HG03354 (cell line): ENCODE measurements at regions not wholly inside any gene's neighbourhood (a gene's known extent, or its start where the extent isn't known, plus 50 kb on each side); places are given as distances from the start of the nearest gene placed in this dataset.

Source experiments
- ATAC-seq: cut with Tn5 transposase; IDR thresholded peaks from one replicate; pipeline ENCODE4 v1.9.1; 2021; ENCODE audit warnings: mild to moderate bottlenecking; ENCODE audit not compliant: unreplicated experiment, poor library complexity, severe bottlenecking

DNA sequence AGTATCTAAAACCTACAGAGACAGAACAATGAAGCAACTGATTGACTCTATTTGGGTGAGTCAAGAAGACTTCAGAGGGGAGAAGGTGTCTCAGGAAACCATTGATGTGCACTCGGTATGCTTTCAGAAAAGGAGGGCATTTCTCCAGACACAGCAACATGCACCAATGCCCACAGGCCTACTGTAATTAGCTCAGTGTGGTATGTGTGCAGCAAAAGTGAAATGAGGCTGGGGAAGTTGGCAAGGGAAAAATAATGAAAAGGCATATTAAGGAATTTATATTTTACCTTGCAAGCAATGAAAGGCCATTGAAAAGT lies 158.4 kb upstream of the GRIP1 start:
- ATAC-seq, result no peak

DNA sequence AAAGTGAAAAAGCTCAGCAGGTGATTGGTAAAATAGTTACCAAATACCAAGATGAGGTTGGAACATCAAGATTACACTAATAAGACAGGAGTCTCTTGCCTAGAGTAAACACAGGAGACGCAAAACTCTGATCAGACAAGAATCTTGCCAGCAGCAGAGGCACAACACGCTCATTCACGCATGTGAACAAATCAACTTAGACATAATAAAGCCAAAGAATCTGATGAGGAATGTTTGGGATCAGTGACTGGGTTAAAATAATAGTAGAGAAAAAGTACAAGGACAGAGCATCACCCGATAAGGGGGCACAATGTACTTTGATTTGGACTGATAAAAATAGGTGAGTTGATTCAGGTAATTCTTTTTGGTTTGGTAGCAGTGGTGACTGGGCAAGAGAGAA lies 159.5 kb upstream of the GRIP1 start:
- no peak for ATAC-seq

DNA sequence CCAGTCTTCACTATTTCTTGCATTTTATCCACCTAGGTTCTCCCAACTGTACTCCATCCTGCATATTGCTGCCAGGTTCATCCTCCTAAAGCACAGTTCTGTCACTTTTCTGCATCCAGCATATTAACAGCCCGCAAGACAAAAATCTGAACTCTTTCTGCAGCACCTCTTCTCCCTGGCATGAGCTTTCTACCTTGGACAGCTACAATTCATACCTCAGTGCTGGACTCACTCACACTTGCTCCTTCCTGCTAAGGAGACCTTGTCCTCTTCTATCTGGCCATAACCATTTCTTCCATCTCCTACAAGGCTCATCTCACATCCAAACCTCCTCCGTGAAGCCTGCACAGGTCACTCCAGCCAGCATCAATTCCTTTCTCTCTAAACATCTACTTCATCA lies 170.1 kb upstream of the GRIP1 start:
- no peak for ATAC-seq

DNA sequence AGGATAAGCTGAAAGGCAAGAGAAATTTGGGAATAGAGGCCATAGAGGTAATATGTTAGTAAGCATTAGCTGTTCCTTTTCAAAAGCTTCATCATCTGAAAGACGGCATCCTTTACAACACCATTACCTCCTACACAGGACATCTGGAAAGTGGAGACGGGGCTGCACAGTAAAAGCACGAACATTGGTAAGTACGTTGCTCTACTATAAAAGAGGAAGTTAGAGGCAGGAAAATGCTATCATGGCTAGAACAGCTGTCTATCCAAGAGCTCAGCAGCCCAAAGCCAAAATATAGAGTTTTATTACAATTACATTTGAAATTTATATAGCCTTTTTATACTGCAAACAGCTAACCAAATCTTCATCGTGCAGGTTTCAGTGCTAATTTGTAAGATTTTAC lies 172.3 kb upstream of the GRIP1 start:
- no peak for ATAC-seq

DNA sequence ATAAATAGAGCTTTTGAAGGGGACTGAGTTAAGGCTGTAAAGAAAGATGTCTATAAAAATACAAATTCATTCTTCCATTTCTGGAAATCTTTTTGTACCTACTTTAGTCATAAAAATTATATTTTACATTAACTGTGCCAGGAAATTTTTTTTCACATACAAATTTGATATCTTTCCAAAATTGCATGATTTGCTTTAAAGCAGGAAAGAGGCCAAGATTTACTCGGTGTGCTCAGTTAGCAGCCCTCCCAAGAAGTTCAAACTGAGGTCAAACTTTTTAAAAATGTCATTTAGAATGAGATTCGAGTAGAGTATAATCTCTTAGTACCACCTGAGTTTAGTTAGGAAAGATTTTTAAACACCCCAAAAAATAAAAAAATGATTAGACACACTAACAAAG lies 173.2 kb upstream of the GRIP1 start:
- no peak for ATAC-seq

DNA sequence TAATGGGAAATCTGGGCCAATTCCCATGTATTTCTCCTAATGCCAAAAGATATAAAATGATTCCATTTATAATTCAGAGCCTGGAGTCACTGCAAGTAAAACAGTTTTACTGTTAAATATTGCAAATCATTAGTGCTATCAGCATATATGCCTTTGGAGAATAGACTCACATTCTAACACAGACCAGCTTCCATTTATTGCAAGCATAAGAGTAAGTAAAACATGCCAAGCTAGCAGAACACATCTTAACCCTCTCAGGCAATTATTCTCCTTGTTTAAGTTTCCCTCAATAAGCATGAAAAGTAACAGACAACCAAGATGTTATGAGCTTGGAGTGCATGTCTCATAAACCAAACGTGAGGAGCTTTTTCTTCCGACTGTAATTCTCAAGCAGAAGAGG lies 173.9 kb upstream of the GRIP1 start:
- ATAC-seq, result no peak

DNA sequence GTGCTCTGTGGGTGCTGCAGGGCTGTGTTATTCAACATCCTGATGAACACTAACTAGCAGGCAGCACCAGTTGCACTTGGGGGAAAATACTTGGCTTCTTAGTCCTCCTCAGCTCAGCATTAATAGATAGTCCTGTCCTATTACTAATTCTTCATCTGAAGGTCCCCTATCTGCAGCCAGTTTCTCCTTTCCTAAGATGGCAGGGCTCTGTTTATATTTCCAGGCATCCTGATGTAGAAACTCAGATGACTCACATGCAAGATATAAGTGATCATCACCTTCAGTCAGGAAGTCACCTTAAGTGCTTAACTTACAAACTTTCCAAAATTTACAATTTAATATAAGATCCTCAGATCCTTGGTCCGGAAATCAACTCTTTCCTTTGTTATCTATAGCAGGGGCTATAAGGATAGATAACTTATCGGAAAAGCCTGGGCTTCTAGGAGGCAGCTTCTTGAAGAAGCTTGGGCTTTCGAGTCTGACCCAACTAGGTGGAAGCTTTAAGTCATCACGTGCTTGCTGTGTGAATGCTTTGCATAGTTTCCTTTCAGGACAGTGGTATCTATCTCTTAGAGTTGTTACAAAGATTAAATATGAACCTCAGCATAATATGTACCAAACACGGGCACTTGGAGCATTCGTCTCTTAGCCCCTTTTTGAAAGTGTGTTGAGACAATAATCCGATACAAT lies 181.0 kb upstream of the GRIP1 start:
- ATAC-seq, result no peak

DNA sequence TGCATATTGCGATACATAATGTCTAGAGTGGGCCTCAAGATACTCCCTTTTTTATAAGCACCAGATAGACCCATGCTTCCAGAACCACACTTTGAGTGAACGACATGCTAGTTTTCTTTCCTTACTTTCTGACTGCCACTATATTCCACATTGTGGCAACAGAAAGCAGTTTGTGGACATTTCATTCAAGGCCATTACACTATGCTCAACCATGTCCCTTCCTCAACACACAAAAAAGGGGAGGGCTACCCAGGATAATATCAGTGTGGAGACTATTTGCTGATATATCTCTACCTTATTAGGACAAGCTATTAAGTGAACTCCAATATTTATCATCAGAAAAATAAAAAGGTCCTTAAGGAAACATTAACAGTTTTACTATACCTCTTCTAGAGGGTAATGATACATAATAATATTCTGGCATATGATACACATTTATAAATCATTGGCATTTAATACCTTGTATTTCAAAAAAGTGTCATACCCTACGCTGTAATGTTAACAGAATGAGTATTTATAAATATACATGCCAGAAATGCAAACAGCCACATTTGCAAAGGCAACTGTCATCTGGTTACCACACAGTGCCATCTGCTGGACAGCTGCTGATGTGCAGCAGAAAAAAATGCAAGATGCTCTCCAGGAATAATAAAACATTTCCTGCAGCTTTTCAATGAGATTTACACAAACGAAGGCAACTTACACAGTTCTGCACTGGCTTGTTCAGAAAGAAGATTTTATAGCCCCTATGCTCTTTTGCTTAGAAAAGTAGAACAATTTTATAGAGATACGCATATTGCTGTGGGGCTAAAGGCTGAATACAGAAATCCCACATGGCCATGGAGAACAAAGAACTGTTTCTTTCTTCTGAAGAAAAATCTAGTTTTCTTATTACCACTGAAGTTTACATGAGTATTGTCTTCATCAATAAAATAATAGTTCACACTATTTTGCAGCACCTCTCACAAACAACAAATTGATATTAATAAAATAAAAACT lies 182.2 kb upstream of the GRIP1 start:
- ATAC-seq, result peak; percentile 76

- ATAC-seq, result no peak
These were observed 183.6 kb upstream of the GRIP1 start for GRCh38 chr12:66862356-66862985.

GRCh38 chr12:66863276-66863675 lies 184.4 kb upstream of the GRIP1 start:
- no peak for ATAC-seq

DNA sequence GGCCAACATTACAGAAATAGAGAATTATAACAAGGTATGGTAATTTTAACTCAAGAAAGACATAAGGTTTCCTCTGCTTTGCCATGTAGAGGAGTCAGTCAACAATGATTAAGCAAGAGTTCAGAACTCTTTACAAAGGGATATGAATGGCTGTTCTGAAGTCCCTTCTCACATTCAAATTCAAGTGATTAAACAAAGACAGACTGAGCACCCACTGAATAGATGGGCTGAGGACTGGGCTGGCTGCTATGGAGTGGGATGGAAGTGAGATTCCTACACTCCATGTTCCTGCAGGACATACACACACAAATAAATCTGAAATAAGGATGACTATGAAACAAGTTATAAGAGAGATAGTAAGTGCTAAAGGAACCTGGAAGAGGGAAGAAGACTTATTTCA lies 199.0 kb upstream of the GRIP1 start:
- ATAC-seq, result no peak

DNA sequence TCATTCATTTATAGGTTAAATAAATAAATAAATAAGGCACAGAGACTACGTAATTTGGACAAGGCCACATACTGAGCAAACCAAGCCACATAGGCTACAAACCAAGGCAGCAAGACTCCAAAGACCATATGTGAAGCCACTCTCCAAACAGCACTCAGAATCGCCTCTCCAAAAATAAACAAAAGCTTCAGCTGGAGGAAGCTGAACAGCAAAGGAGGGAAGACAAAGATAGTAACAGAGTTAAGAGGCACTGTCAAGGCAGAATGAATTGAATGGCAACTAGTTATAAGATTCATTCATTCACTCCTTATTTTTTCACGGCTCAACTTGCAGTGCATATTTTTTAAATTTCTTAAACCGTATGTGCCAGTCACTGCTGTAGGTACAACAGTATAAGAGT lies 200.5 kb upstream of the GRIP1 start:
- no peak for ATAC-seq

GRCh38 chr12:66881386-66881785 lies 202.5 kb upstream of the GRIP1 start:
- no peak for ATAC-seq

GRCh38 chr12:66884091-66884490 lies 205.2 kb upstream of the GRIP1 start:
- ATAC-seq, result no peak

DNA sequence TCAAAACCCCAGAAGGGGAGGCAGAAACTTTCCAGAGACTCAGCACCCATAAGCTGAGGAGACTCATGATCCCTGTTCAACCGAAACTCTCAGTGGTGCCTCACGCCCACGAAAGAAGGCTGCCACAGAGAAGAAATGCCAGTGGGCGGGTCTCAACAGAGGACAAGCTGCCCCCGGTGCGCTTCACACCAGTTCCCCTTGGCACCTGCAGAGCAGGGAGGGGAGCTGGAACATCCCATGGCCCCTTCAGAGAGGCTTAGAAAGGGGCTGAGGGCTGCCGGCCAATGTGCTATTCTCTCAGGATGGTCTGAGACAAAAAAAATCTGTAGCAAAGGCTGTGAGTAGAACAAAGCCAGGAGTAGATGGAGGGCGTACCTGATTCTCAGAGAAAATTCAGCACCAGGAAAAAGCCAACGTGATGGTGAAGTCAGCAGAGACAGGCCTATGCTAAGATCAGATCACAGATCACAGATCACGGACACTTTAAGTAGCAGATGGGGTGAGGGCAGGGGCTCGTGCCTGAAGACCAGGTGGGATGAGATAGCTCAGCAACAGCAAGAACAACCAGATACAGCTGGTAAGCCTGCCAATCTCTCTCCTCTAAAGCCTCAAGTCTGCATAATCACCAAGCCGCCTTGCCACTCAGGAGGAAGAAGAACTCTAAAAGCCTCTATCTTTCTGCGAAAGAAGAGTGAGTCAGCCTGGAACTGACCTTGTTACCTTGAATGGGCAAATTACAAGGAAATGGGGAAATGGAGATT lies 206.4 kb upstream of the GRIP1 start:
- ATAC-seq, result no peak

DNA sequence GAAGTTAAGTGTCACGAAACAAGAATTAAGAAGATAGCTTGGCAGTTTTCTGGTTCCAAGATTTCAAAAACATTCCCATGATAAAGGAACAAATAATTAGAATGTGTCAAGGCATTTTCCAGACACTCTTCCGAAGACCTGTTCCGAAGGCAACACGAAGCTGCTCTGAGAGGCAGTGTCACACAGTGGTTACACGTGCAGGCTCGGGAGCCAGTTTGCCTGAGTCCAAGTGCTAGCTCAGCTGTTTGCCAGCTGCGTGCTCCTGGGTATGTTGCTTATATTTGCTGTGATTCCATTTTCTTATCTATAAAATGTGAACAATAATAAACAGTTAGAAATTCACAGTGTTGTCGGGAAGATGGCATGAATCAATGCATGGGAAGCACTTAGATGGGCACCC lies 217.9 kb upstream of the GRIP1 start:
- ATAC-seq, result no peak

- ATAC-seq, result no peak
These were observed 220.0 kb upstream of the GRIP1 start for GRCh38 chr12:66898700-66899469.

DNA sequence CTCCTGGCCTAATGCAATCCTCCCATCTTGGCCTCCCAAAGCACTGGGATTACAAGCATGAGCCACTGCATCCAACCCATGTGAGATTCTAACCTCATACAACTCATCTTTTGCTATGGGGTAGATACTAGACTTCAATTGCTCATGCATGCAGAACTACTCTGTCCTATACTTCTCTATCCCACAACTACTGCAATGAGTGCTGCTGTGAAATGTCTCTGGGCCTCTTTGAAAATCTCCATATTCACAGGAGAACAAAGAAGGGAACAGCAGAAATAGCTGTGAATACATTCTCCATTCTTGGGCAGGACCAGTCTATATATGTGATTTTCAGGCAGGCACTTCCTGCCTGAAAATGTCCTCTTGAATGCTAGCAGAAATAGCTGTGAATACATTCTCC lies 220.7 kb upstream of the GRIP1 start:
- ATAC-seq, result no peak

DNA sequence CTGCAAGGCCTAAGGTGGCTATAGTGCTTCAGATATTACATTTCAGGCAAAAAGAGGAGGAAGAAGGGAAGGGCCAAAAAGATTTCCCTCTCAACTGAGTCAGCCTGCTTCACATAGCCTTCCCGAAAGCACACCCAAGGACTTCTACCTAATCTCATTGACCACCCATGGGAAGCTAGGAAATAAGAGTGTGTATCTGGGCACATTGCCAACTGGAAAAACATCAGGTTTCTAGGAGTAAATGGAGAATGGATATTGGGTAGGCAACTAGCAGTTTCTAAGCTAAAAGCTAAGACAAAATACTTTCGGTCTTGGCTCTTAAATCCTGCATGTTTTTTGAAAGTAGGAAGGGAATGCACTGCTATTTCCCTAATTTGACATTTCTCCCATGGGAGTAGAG lies 221.7 kb upstream of the GRIP1 start:
- ATAC-seq, result no peak
